AG04449 (cell line): ENCODE measurements at regions not wholly inside any gene's neighbourhood (a gene's known extent, or its start where the extent isn't known, plus 50 kb on each side); places are given as distances from the start of the nearest gene placed in this dataset.
A peak's percentile ranks its signal among the peaks of the same experiment; 100 is the strongest.

ENCODE experiments used
- CTCF ChIA-PET: fragments of 350-600 bp; formaldehyde crosslinking; extraction: SDS; loops from one replicate; lab custom pipeline; 2021; ENCODE audit warnings: antibody characterized with exemption; lab: Yijun Ruan, JAX
- POLR2A ChIA-PET: fragments of 400-600, 350-600 bp; formaldehyde crosslinking; extraction: SDS; loops from one replicate; lab custom pipeline; 2020; ENCODE audit warnings: antibody characterized with exemption, inconsistent platforms; lab: Yijun Ruan, JAX
- DNase-seq: peaks from one replicate; pipeline ENCODE4 v3.0.0-alpha.2; 2010; ENCODE audit warnings: low read depth, low spot score
- H3K4me3 ChIP-seq: 2 replicates; pipeline ENCODE4 v1.5.1; 2011; ENCODE audit warnings: low read depth, mild to moderate bottlenecking, control low read depth, low read length
- CTCF ChIP-seq: IDR thresholded peaks from one replicate; pipeline ENCODE4 v1.5.1; 2011; ENCODE audit warnings: mild to moderate bottlenecking, moderate library complexity, low read length, control low read depth, inconsistent platforms; ENCODE audit not compliant: insufficient read depth; ENCODE audit errors: missing control alignments

- DNase-seq, result no peak
- POLR2A ChIA-PET, result no interaction called here
- no peak for TF ChIP-seq CTCF
- CTCF ChIA-PET, result interaction anchor here (0.9 to 4.4 kb wide), 4 partner anchors 8 to 99 kb away, joined by 3 to 47 read pairs (median 6); no protein-coding TSS in a partner anchor
- no peak overlapping the region for H3K4me3 ChIP-seq
Observed at GRCh38 chr4:112852601-112853000, 196.9 kb upstream of the ANK2 start.

DNA sequence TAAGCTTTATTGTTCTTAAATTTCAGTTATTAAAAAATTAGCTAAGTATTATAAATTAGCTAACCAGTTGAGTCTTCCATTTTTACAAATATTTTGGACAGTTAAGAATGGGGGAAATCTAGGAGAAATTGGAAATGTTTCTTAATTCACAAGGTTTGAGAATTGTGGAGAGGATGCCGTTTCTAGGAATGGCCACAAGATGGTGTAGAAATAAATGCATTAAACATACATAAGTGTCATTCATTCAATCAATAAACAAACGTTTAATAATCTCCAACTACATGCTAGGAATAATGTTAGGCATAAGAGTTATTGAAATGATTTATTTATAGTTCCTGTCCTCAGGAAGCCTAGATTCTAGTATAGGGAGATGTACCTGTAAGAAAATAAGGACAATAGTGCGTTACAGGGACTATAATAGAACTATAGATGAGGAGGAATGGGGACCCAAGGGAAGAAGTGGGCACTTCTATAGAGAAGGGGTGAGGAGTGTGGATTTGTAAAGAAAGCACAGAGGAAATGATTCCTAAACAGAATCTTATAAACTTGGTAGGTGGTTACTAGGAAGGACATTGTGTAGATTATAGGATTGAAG lies 195.7 kb upstream of the ANK2 start:
- H3K4me3 ChIP-seq, result no peak overlapping the region
- DNase-seq, result no peak
- POLR2A ChIA-PET, result no interaction called here
- CTCF ChIA-PET, result interaction anchor here (0.9 to 4.4 kb wide), 5 partner anchors 9 to 98 kb away, joined by 3 to 47 read pairs (median 4); no protein-coding TSS in a partner anchor
- TF ChIP-seq CTCF, result peak; percentile 31

DNA sequence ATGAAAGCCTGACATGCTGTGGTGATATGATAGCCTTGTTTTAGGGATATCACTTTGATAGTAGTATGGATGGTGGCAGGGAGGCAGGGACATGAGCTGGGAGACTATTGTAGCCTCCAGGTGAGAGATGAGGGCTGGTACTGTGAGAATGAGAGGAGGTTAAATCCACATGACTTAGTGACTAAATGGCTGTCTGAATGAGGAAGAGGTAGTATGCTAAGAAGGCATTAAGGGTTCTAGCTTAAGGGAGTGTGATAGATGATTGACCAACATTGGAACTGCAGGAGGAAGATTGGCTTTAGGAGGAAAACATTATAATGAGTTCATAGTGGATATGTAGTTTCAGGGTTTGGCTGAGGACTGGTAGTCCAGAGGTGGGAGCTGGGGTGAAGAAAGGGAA lies 195.0 kb upstream of the ANK2 start:
- DNase-seq, result no peak
- no peak for TF ChIP-seq CTCF
- ChIA-PET POLR2A (no interaction called here), CTCF (interaction anchor here (0.7 to 4.4 kb wide), 7 partner anchors 11 to 97 kb away, joined by 3 to 47 read pairs (median 5); no protein-coding TSS in a partner anchor)
- H3K4me3 ChIP-seq, result no peak overlapping the region

DNA sequence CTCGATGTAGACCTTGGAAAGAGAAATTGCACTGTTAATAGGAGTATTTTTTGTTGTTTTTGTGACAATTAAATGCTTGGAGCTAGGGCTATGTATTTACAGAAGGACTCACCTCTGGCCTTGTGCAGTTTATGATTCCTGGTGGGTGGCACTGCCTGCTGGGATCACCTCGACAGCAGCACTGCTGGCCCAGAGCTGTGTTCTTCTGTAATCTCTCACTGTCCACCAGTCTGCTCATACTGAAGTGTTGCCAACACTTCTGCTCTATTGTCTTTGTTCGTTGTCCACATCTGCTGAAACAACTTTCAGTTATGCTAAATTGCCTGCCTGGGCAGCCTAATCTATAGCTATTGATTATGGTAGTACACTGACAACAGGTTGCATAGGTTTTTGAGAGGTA lies 194.4 kb upstream of the ANK2 start:
- no peak overlapping the region for H3K4me3 ChIP-seq
- POLR2A ChIA-PET, result no interaction called here
- no peak for TF ChIP-seq CTCF
- CTCF ChIA-PET, result interaction anchor here (0.7 to 4.4 kb wide), 7 partner anchors 11 to 94 kb away, joined by 3 to 47 read pairs (median 4); no protein-coding TSS in a partner anchor
- no peak for DNase-seq

DNA sequence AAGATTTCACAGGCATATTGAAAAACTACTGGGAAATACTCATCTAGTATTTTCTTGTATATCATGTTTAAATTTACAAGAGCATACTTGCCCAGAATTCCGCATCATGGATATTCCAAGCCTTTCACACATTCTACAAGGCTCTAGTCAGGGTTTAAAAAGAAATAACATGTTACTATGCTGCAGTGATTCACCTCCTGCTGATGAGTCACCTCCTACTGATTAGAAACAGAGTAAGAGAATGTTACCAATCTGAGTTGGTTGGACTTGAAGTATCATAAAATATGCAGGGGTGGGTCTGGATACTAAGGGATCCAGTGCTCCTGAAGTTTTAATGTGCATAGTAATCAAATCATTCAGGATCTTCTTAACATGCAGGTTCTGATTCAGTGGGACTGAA lies 192.0 kb upstream of the ANK2 start:
- DNase-seq, result peak; percentile 77
- TF ChIP-seq CTCF, result no peak
- ChIA-PET POLR2A (no interaction called here), CTCF (no interaction called here)
- no peak overlapping the region for H3K4me3 ChIP-seq

DNA sequence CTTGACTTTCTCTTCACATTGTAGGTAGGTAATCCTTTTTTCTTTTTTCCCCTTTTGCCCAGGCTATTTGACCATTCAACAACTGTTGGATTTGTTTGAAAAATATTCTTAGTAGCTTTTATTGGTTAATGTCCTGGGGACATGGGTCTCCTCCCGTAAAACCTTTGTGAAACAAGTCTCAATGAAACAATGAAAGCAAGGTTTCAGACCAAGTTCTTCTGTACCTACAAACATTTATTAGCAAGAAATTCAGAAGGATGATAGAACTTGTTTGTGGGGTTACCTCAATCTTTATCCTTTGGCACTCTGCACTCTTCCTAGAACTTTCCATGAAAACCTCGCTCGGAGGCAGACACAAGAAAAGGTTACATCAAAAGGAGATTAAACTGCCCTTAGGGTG lies 190.7 kb upstream of the ANK2 start:
- POLR2A ChIA-PET, result no interaction called here
- DNase-seq, result no peak
- TF ChIP-seq CTCF, result no peak
- CTCF ChIA-PET, result interaction anchor here (1.8 kb wide), 1 partner anchor 80 kb away, joined by 7 read pairs; no protein-coding TSS in a partner anchor
- H3K4me3 ChIP-seq, result no peak overlapping the region
